ENCODE measurements at regions not wholly inside any gene's neighbourhood (a gene's known extent, or its start where the extent isn't known, plus 50 kb on each side); places are given as distances from the start of the nearest gene placed in this dataset.

DNA sequence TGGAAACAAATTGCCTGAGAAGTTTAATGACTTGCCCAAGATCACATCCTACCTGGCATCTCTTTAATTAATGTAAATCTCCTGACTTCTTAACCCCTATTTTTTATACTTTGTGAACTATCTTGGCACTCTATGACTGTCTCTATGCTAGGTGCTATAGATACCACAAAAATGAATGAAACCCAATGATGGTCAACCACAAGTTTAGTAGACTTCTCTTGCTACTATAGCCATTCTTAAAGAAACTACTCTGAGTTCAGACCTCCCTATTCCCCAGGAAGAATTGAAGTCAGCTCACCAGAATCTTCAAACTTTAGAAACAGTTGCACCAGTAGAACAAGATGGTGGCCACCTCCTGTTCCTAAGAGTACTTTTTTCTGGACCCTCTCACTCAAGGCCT lies 191.1 kb downstream of the RSL24D1 start:
- TF ChIP-seq, protein P1, sequence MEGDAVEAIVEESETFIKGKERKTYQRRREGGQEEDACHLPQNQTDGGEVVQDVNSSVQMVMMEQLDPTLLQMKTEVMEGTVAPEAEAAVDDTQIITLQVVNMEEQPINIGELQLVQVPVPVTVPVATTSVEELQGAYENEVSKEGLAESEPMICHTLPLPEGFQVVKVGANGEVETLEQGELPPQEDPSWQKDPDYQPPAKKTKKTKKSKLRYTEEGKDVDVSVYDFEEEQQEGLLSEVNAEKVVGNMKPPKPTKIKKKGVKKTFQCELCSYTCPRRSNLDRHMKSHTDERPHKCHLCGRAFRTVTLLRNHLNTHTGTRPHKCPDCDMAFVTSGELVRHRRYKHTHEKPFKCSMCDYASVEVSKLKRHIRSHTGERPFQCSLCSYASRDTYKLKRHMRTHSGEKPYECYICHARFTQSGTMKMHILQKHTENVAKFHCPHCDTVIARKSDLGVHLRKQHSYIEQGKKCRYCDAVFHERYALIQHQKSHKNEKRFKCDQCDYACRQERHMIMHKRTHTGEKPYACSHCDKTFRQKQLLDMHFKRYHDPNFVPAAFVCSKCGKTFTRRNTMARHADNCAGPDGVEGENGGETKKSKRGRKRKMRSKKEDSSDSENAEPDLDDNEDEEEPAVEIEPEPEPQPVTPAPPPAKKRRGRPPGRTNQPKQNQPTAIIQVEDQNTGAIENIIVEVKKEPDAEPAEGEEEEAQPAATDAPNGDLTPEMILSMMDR (IDR thresholded peaks at IDR 0.05; ENCODE audit: insufficient read depth, low read length) = no peak
- TF ChIP-seq, protein P2, sequence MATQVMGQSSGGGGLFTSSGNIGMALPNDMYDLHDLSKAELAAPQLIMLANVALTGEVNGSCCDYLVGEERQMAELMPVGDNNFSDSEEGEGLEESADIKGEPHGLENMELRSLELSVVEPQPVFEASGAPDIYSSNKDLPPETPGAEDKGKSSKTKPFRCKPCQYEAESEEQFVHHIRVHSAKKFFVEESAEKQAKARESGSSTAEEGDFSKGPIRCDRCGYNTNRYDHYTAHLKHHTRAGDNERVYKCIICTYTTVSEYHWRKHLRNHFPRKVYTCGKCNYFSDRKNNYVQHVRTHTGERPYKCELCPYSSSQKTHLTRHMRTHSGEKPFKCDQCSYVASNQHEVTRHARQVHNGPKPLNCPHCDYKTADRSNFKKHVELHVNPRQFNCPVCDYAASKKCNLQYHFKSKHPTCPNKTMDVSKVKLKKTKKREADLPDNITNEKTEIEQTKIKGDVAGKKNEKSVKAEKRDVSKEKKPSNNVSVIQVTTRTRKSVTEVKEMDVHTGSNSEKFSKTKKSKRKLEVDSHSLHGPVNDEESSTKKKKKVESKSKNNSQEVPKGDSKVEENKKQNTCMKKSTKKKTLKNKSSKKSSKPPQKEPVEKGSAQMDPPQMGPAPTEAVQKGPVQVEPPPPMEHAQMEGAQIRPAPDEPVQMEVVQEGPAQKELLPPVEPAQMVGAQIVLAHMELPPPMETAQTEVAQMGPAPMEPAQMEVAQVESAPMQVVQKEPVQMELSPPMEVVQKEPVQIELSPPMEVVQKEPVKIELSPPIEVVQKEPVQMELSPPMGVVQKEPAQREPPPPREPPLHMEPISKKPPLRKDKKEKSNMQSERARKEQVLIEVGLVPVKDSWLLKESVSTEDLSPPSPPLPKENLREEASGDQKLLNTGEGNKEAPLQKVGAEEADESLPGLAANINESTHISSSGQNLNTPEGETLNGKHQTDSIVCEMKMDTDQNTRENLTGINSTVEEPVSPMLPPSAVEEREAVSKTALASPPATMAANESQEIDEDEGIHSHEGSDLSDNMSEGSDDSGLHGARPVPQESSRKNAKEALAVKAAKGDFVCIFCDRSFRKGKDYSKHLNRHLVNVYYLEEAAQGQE (IDR thresholded peaks at IDR 0.05; ENCODE audit: insufficient replicate concordance, low read depth) = no peak
- no peak for TF ChIP-seq POLR2AphosphoS5 (IDR thresholded peaks at IDR 0.05; ENCODE audit: low read depth)

Data from HL-60 (cell line).